K562 (cell line): ENCODE measurements at regions not wholly inside any gene's neighbourhood (a gene's known extent, or its start where the extent isn't known, plus 50 kb on each side); places are given as distances from the start of the nearest gene placed in this dataset.
A peak's percentile ranks its signal among the peaks of the same experiment; 100 is the strongest.

ENCODE experiments used
- BACH1 ChIP-seq: fragments of 200-800 bp; sonication (Bioruptor generic); IDR thresholded peaks from 2 replicates; pipeline ENCODE4 v1.6.1; 2016; ENCODE audit warnings: missing genetic modification characterization, missing compliant biosample characterization
- BHLHE40 ChIP-seq: IDR thresholded peaks from 2 replicates; pipeline ENCODE4 v1.6.1; 2011; ENCODE audit warnings: low read length, improper control_type of control experiment
- EHMT2 ChIP-seq: fragments of 450-650 bp; IDR thresholded peaks from 2 replicates; pipeline ENCODE4 v1.6.1; 2018; ENCODE audit warnings: antibody characterized with exemption
- ERF ChIP-seq: fragments of 450-650 bp; formaldehyde crosslinking; IDR thresholded peaks from 2 replicates; pipeline ENCODE4 v1.4.0; 2020; ENCODE audit warnings: mild to moderate bottlenecking, mixed read lengths
- FOXM1 ChIP-seq, 2 experiments: fragments of 450-650 bp in 1 of 2; sonication (generic) in 1 of 2; formaldehyde crosslinking in 1 of 2; IDR thresholded peaks; 2 replicates each; pipeline versions ENCODE4 v1.6.1 to v1.9.0; 2017 to 2022; ENCODE audit warnings: low read depth in 2 of 2, mild to moderate bottlenecking in 2 of 2, missing genetic modification reagents in 1 of 2, moderate library complexity in 1 of 2
- HDAC1 ChIP-seq, 2 experiments: fragments of 450-650 bp; IDR thresholded peaks; 2 replicates each; pipeline ENCODE4 v1.6.1; 2016 to 2017; ENCODE audit warnings: inconsistent platforms in 1 of 2, mild to moderate bottlenecking in 1 of 2, moderate library complexity in 1 of 2
- HDGF ChIP-seq: fragments of 450-650 bp; IDR thresholded peaks from 2 replicates; pipeline ENCODE4 v1.6.1; 2016
- MCM3 ChIP-seq: fragments of 450-650 bp; IDR thresholded peaks from 2 replicates; pipeline ENCODE4 v1.6.1; 2016
- MTF1 ChIP-seq: fragments of 250-450 bp; sonication (Bioruptor Pico); IDR thresholded peaks from 2 replicates; pipeline ENCODE4 v1.9.0; 2021; ENCODE audit warnings: moderate library complexity, mild to moderate bottlenecking, inconsistent platforms, borderline replicate concordance
- POLR2A ChIP-seq: fragments of 450-650 bp; conservative IDR thresholded peaks from 2 replicates; pipeline ENCODE4 v1.6.1; 2016
- RNF2 ChIP-seq: sonication (generic); IDR thresholded peaks from 2 replicates; pipeline ENCODE4 v1.6.1; 2016
- TEAD2 ChIP-seq: fragments of 450-650 bp; IDR thresholded peaks from 2 replicates; pipeline ENCODE4 v1.6.1; 2016; ENCODE audit warnings: missing genetic modification characterization, control low read depth, missing compliant biosample characterization
- TF ChIP-seq, protein P1 (sequence below): sonication (generic); formaldehyde crosslinking; IDR thresholded peaks from 2 replicates; pipeline ENCODE4 v1.9.0; 2022; ENCODE audit warnings: mild to moderate bottlenecking, missing genetic modification reagents
- TF ChIP-seq, protein P2 (sequence below): fragments of 250-450 bp; sonication (Bioruptor Pico); IDR thresholded peaks from 2 replicates; pipeline ENCODE4 v1.4.0; 2020; ENCODE audit warnings: mild to moderate bottlenecking

DNA sequence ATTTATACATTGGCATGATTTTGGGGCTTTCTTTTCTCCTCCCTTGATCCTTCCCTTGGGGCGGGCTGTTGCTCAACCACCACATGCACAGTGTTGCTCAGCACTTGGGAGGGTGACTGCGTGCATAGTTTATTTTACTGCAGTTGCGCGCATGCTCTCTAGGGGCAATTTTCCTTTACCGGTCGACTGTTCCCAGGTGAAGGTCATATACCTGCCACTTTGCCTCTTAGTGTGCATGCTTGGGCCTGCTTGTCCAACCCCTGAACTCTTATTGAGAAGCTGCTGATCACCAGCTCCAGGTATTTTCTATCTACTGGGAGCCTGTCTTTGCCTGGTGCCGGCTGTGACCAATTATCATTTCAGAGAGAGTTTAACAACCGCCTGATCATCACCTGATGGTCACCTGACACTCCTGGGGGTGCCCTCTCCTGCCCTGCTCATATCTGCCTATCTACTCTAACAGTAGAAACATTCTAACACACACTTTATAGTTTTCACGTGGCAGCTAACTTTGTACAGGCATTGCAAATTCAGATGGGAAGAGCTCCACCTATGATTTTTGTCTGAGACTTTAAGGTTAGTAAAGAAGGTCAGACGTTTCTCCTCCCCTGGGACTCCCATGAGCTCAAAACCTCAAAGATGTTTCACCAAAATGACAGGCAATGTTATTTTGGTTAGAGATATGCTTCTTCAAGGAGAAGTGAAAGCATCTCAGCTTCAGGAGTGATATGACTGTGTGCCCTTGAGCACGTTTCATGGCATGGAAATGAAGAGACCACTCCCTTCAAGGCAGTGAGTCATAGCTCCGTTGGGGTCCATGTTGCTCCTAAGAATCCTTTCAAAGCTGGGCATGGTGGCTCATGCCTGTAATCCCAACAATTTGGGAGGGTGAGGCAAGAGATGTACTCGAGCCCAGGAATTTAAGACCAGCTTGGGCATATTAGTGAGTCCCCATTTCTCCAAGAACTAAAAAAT, 227.5 kb upstream of the MYLIP start (continued):
- TF ChIP-seq, protein P1, sequence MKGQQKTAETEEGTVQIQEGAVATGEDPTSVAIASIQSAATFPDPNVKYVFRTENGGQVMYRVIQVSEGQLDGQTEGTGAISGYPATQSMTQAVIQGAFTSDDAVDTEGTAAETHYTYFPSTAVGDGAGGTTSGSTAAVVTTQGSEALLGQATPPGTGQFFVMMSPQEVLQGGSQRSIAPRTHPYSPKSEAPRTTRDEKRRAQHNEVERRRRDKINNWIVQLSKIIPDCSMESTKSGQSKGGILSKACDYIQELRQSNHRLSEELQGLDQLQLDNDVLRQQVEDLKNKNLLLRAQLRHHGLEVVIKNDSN (CRISPR knock-in tag), result peak; percentile 73
- TF ChIP-seq FOXM1 (IDR thresholded peaks at IDR 0.05; ENCODE audit: low read depth), result peak; percentile 32; the same call in 1 of the 2 replicates
- no peak for TF ChIP-seq FOXM1 (CRISPR knock-in tag; IDR thresholded peaks at IDR 0.05; ENCODE audit: low read depth)
- TF ChIP-seq MTF1 (CRISPR knock-in tag), result peak; percentile 82; the same call in 1 of the 2 replicates
- peak; percentile 88; the same call in 1 of the 2 replicates for TF ChIP-seq ERF
- TF ChIP-seq BHLHE40, result peak; percentile 74
- 0 out of 2 replicates have a peak, but pooled peaks have one; percentile 30 for TF ChIP-seq TEAD2 (tag)
- 0 out of 2 replicates have a peak, but pooled peaks have one; percentile 31 for TF ChIP-seq POLR2A
- TF ChIP-seq RNF2, result 0 out of 2 replicates have a peak, but pooled peaks have one; percentile 39
- TF ChIP-seq MCM3, result no peak
- peak in 1 of 2 experiments; percentile 33; a peak in 1 of 4 replicates for TF ChIP-seq HDAC1 (IDR thresholded peaks at IDR 0.05)
- TF ChIP-seq EHMT2, result 0 out of 2 replicates have a peak, but pooled peaks have one; percentile 80
- TF ChIP-seq, protein P2, sequence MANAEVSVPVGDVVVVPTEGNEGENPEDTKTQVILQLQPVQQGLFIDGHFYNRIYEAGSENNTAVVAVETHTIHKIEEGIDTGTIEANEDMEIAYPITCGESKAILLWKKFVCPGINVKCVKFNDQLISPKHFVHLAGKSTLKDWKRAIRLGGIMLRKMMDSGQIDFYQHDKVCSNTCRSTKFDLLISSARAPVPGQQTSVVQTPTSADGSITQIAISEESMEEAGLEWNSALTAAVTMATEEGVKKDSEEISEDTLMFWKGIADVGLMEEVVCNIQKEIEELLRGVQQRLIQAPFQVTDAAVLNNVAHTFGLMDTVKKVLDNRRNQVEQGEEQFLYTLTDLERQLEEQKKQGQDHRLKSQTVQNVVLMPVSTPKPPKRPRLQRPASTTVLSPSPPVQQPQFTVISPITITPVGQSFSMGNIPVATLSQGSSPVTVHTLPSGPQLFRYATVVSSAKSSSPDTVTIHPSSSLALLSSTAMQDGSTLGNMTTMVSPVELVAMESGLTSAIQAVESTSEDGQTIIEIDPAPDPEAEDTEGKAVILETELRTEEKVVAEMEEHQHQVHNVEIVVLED, result 0 out of 2 replicates have a peak, but pooled peaks have one; percentile 41
- TF ChIP-seq HDGF, result 0 out of 2 replicates have a peak, but pooled peaks have one; percentile 62
- TF ChIP-seq BACH1, result peak; percentile 83; the same call in 1 of the 2 replicates
